ENCODE measurements at regions not wholly inside any gene's neighbourhood (a gene's known extent, or its start where the extent isn't known, plus 50 kb on each side); places are given as distances from the start of the nearest gene placed in this dataset.

- TF ChIP-seq CTCF (IDR thresholded peaks at IDR 0.05 in 8 of 11, conservative IDR thresholded peaks at IDR 0.05 in 3 of 11), result no peak
- TF ChIP-seq POLR2A (IDR thresholded peaks at IDR 0.05), result no peak
- no peak for TF ChIP-seq POLR2AphosphoS5 (IDR thresholded peaks at IDR 0.05)
These were observed 122.0 kb downstream of the TEX36 start for GRCh38 chr10:125560947-125561346.
